Testis (tissue), 2 donors: ENCODE measurements at regions not wholly inside any gene's neighbourhood (a gene's known extent, or its start where the extent isn't known, plus 50 kb on each side); places are given as distances from the start of the nearest gene placed in this dataset.

Experiments used
- CTCF ChIP-seq, 3 experiments: fragments of 450-650 bp in 2 of 3; fragments of 200-600 bp in 1 of 3; sonication (generic) in 1 of 3; IDR thresholded peaks; one replicate each; pipeline ENCODE4 v1.5.1; 2016 to 2019; ENCODE audit warnings: antibody characterized with exemption in 3 of 3, mild to moderate bottlenecking in 2 of 3, moderate library complexity in 1 of 3
- POLR2A ChIP-seq: fragments of 450-650 bp; IDR thresholded peaks from one replicate; pipeline ENCODE4 v1.6.1; 2017; ENCODE audit warnings: antibody characterized with exemption, mild to moderate bottlenecking, moderate library complexity

GRCh38 chr3:146966124-146966523 is 361.0 kb upstream of the PLSCR5 start:
- TF ChIP-seq CTCF (IDR thresholded peaks at IDR 0.05) (no peak), POLR2A (no peak)
